ENCODE measurements at regions not wholly inside any gene's neighbourhood (a gene's known extent, or its start where the extent isn't known, plus 50 kb on each side); places are given as distances from the start of the nearest gene placed in this dataset.

DNA sequence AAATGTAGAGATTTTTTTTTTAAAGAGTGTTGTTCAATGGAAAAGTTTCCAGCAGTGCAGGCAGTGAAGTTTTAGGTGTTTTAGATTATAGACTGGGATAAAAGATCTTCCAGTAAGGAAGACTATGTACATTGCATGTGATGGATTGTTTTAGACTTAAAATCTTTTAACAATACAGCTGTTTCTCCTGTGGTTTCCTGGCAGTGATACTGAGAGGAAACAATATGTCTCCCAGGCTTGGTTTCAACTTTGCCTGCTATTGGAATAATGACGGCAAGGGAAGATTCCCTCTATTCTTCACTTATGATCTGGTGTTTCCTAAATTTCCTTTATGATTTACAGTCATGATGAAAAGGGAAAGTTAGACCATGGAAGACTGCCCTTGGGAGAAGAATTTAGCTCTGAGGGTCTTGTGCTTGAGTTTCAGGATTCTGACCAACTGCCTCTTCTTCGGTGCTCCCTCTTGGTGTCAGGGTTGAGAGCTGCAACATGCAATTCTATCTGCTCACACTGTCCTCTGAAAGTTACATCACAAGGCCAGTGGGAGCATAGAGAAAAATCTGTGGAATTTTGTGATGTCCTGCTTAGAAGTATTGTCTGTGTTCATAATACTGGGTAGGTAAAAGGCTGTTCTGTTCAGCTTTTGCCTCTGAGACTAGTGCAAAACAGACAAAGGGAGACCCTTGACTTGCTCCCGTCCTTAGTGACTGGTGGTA lies 262.8 kb upstream of the MAN1A1 start:
- H3K36me3 Mint-ChIP-seq (ENCODE audit: insufficient read depth): no peaks in the 10 kb centered on the region
- ATAC-seq (replicated peaks) (no peak), DNase-seq (no peak)
- no peak overlapping the region for H3K4me3 Mint-ChIP-seq
- H3K9me3 Mint-ChIP-seq: no peaks in the 10 kb centered on the region
- peaks cover 0 to 2% of the 10 kb centered on the region in 2 donors for H3K4me1 Mint-ChIP-seq (ENCODE audit: low read depth in 2 of 2)
- no peak overlapping the region for H3K27ac Mint-ChIP-seq
- H3K27me3 Mint-ChIP-seq: peaks cover 0 to 5% of the 10 kb centered on the region in 2 donors

DNA sequence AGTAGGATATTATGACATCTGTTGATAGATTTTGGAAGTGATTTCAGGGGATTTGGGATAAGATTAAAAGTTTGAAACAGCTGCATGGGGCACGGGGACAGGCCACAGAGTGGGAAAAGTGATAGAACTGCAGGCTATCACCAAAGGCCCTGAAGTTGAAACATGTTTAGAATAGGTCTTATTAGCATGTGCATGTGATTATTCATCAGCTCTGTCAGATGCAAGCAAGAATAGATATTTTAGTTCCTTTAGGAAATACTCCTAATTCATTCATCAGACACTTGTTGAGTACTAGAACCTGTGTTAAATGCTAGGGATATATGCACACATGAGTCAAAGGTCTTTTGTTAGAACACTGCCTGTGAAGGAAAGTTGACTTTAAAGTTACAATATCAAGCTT lies 261.2 kb upstream of the MAN1A1 start:
- peaks cover 0 to 5% of the 10 kb centered on the region in 2 donors for H3K27me3 Mint-ChIP-seq
- no peak overlapping the region for H3K4me3 Mint-ChIP-seq
- no peak overlapping the region for H3K27ac Mint-ChIP-seq
- ATAC-seq (replicated peaks) (no peak), DNase-seq (no peak)
- H3K9me3 Mint-ChIP-seq: no peaks in the 10 kb centered on the region
- H3K36me3 Mint-ChIP-seq (ENCODE audit: insufficient read depth): no peaks in the 10 kb centered on the region
- H3K4me1 Mint-ChIP-seq (ENCODE audit: low read depth in 2 of 2): peaks cover 0 to 2% of the 10 kb centered on the region in 2 donors

DNA sequence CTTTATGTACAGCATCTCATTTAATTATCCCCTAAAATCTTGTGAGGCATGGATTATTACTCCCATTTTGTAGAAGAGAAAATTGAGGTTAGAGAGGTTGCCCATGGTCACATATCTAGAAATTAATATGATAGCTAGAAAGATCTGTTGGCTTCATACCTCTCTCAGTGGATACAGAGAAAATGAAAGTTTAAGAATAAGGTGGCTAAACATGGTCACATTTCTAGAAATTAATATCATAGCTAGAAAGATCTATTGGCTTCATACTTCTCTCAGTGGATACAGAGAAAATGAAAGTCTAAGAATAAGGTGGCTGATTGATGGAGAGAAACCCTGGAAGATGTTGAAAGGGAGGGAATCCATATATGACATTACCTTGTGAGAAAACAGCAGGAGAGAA lies 260.7 kb upstream of the MAN1A1 start:
- Mint-ChIP-seq H3K4me3 (no peak overlapping the region), H3K4me1 (ENCODE audit: low read depth in 2 of 2) (peaks cover 0 to 2% of the 10 kb centered on the region in 2 donors), H3K36me3 (ENCODE audit: insufficient read depth) (no peaks in the 10 kb centered on the region), H3K27ac (no peak overlapping the region), H3K9me3 (no peaks in the 10 kb centered on the region), H3K27me3 (peaks cover 0 to 5% of the 10 kb centered on the region in 2 donors)
- DNase-seq: no peak
- no peak for ATAC-seq (replicated peaks)

DNA sequence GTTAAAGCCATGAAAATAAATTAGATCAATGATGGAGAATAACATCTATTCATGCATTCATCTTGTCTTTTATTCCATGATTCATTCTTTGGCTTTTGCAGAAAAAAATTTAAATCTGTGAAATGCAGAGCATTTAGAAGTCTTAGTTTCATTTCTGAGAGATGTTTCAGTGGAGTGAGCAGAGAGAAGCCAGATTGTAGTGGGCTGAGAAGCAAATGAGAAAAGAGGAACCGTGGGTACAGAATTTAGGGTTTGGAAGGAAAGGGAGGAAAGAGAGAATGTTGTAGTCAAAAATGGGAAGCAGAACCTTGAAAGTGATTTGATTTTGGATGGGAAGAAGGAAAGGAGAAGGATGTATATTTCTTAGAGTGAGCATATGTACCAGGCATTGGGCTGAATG lies 260.3 kb upstream of the MAN1A1 start:
- Mint-ChIP-seq H3K27me3 (peaks cover 0 to 5% of the 10 kb centered on the region in 2 donors), H3K36me3 (ENCODE audit: insufficient read depth) (no peaks in the 10 kb centered on the region), H3K27ac (no peak overlapping the region), H3K4me3 (no peak overlapping the region), H3K4me1 (ENCODE audit: low read depth in 2 of 2) (peaks cover 0 to 2% of the 10 kb centered on the region in 2 donors), H3K9me3 (no peaks in the 10 kb centered on the region)
- ATAC-seq (replicated peaks): no peak
- no peak for DNase-seq

DNA sequence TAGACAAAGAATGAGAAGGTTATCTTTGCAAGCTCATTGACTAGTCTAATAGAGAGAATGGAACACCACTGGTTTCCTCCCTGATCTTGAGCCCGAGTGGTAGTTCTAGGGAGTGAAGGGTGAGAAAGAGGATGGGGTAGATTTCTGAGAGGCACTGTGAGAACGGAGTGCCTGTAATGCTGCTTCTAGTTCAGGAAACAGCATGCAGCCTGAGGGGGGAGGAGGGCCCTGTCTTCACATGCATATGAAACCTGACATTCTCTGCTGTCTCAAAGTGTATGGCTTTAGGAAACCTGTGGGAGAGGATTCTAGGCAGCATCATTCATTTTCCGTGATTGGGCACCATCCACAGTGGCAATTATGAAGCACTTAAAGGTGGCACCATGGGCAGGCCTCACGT lies 259.4 kb upstream of the MAN1A1 start:
- ATAC-seq (replicated peaks) (no peak), DNase-seq (no peak)
- Mint-ChIP-seq H3K36me3 (ENCODE audit: insufficient read depth) (no peaks in the 10 kb centered on the region), H3K27me3 (no peaks in the 10 kb centered on the region), H3K9me3 (no peaks in the 10 kb centered on the region), H3K4me3 (no peak overlapping the region), H3K4me1 (ENCODE audit: low read depth in 2 of 2) (peaks cover 0 to 2% of the 10 kb centered on the region in 2 donors), H3K27ac (no peak overlapping the region)

DNA sequence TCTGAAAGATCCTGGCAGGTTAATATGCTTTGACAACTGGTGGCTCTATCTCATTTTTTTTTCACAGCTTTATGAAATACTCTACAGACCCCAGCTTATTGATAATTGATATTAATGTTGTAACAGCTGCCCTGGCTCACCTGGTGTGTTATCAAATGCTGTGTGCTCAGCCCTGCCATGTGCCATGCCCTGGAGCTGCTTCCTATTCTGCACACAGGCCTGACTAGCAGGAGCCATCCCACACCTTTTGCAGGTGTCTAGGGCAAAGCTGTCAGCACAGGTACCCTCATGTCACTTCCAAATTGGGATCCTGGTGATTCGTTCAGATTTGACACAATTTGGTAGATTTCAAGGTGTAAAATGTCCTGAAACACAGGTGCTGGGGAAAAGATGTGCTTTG lies 254.6 kb upstream of the MAN1A1 start:
- H3K4me1 Mint-ChIP-seq (ENCODE audit: low read depth in 2 of 2): no peaks in the 10 kb centered on the region
- H3K9me3 Mint-ChIP-seq: no peaks in the 10 kb centered on the region
- H3K27ac Mint-ChIP-seq: no peak overlapping the region
- DNase-seq (no peak), ATAC-seq (replicated peaks) (no peak)
- no peaks in the 10 kb centered on the region for H3K36me3 Mint-ChIP-seq (ENCODE audit: insufficient read depth)
- no peak overlapping the region for H3K4me3 Mint-ChIP-seq
- no peaks in the 10 kb centered on the region for H3K27me3 Mint-ChIP-seq

DNA sequence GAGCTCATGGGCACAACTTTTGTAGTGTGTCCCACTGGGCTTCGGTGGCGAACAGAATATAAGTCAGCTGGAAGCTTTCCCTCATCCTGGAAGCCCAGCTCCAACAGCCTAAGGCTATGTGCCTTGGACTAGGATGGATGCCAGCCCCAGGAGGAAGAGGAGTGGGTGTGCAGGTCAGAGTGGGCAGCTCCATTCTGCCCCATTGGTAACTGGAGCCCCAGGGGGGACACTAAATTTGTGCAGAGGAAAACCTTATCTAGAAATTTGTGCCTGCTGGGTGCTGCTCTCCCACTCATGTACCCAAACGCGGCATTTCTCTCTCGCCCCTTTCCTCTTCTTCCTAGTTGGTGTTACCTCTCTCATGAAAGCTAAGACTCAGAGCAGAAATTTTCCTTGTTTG lies 253.9 kb upstream of the MAN1A1 start:
- ATAC-seq (replicated peaks) (no peak), DNase-seq (no peak)
- H3K36me3 Mint-ChIP-seq (ENCODE audit: insufficient read depth): no peaks in the 10 kb centered on the region
- H3K9me3 Mint-ChIP-seq: no peaks in the 10 kb centered on the region
- no peaks in the 10 kb centered on the region for H3K27me3 Mint-ChIP-seq
- H3K4me1 Mint-ChIP-seq (ENCODE audit: low read depth in 2 of 2): no peaks in the 10 kb centered on the region
- no peak overlapping the region for H3K4me3 Mint-ChIP-seq
- H3K27ac Mint-ChIP-seq: no peak overlapping the region

DNA sequence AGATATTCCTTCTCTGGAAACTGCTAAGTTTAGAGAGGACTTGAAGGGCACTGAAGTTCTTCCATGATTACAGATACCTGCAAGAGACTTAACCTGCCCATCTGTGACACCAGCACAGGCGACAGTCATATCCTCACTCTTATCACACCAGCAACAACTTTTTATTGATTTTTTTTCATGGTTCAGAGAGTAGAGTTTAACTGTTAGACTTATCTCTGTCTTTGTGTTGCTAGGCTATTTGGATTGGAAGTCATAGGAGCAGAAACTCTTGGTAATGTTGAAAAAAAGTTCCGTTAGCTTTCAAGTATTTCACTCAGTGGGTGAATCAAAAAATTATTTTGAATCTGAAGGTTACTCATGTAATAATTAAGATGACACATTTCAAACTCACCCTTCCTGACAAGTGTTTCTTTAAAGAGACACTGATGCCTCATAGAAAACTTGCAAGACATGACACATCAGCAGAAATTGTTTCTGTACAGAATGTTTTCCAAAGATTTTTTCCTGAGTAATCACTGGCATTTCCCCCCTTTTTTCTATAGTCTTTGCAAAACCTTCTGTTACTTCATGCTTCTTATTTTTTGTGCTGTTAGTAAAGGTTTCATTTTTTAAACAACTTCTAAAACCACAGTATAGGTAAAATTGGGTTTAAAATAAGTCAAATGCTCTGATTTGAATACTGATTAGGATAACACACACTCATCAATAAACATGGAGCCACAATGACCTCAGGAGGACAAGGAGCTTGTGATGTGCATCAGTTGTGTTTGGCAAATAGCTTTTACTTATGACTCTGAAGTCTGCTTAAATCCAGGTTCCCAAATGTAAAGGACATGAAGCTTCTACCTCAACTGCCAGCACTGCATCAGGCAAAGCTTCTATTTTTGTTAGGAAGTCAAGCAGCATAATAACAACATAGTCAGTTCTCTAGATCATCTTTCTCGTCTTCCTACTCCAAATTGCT lies 252.9 kb upstream of the MAN1A1 start:
- no peak for DNase-seq
- H3K27ac Mint-ChIP-seq: no peak overlapping the region
- no peak overlapping the region for H3K4me3 Mint-ChIP-seq
- no peak for ATAC-seq (replicated peaks)
- H3K27me3 Mint-ChIP-seq: no peaks in the 10 kb centered on the region
- no peaks in the 10 kb centered on the region for H3K36me3 Mint-ChIP-seq (ENCODE audit: insufficient read depth)
- H3K4me1 Mint-ChIP-seq (ENCODE audit: low read depth in 2 of 2): no peaks in the 10 kb centered on the region
- no peaks in the 10 kb centered on the region for H3K9me3 Mint-ChIP-seq

DNA sequence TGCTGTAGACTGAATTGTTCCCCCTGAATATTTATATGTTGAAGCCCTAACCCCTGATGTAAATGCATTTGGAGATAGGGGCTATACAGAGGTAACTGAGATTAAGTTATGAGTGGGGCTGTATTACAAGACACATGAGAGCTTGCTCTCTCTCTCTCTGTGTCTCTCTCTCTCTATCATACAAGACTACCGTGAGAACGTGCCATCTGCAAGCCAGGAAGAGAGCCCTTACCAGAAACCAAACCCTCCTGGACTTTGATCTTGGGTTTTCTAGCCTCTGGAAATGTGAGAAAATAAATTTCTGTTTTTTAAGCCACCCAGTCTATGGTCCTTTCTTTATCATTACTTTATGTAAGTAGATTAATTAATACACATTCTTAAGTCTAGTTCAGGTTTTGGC lies 249.3 kb upstream of the MAN1A1 start:
- Mint-ChIP-seq H3K4me1 (ENCODE audit: low read depth in 2 of 2) (no peaks in the 10 kb centered on the region), H3K27ac (no peak overlapping the region)

DNA sequence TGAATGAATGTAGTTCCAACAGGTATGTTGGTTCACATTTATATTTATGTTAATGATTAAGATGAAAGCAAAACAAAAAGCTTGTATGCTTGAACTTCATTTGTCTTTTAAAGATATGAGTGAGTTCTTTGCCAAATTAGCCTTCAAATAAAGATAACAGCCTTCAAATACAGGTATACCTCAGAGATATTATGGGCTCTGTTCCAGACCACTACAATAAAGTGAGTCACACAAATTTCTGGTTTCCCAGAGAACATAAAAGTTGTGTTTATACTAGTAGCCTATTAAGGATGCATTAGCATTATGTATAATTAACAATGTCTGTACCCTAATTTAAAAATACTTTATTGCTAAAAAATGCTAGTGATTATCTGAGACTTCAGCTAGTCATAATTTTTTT lies 245.3 kb upstream of the MAN1A1 start:
- Mint-ChIP-seq H3K9me3 (no peaks in the 10 kb centered on the region), H3K27me3 (no peaks in the 10 kb centered on the region), H3K27ac (no peak overlapping the region), H3K36me3 (ENCODE audit: insufficient read depth) (no peaks in the 10 kb centered on the region), H3K4me1 (ENCODE audit: low read depth in 2 of 2) (no peaks in the 10 kb centered on the region), H3K4me3 (no peak overlapping the region)
- ATAC-seq (replicated peaks) (no peak), DNase-seq (no peak)

More for the DNA sequence above, 249.3 kb upstream of the MAN1A1 start:
- H3K27me3 Mint-ChIP-seq: no peaks in the 10 kb centered on the region
- no peaks in the 10 kb centered on the region for H3K9me3 Mint-ChIP-seq
- H3K4me3 Mint-ChIP-seq: no peak overlapping the region
- no peak for DNase-seq
- ATAC-seq (replicated peaks): no peak
- no peaks in the 10 kb centered on the region for H3K36me3 Mint-ChIP-seq (ENCODE audit: insufficient read depth)

DNA sequence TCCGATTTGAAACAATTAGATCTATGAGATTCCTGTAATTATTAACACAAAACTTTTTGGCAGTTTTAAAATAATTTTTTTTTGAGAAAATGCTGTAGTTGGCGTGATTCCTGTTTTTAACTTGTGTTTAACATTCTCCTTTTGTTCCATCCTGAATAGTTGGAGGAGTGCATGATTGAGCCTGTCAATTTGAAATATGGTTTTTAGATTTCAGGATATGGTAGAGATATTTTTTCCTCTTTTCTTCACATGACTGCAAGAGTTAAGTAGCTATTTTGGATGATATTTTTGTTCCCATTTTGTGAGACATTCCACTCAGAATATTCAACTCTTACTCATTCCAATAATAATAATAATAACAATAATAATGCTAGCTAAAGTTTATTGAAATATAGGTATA lies 241.7 kb upstream of the MAN1A1 start:
- no peak overlapping the region for H3K27ac Mint-ChIP-seq
- H3K36me3 Mint-ChIP-seq (ENCODE audit: insufficient read depth): no peaks in the 10 kb centered on the region
- no peak for ATAC-seq (replicated peaks)
- DNase-seq: no peak
- no peak overlapping the region for H3K4me3 Mint-ChIP-seq
- no peaks in the 10 kb centered on the region for H3K27me3 Mint-ChIP-seq
- no peaks in the 10 kb centered on the region for H3K9me3 Mint-ChIP-seq
- no peaks in the 10 kb centered on the region for H3K4me1 Mint-ChIP-seq (ENCODE audit: low read depth in 2 of 2)

DNA sequence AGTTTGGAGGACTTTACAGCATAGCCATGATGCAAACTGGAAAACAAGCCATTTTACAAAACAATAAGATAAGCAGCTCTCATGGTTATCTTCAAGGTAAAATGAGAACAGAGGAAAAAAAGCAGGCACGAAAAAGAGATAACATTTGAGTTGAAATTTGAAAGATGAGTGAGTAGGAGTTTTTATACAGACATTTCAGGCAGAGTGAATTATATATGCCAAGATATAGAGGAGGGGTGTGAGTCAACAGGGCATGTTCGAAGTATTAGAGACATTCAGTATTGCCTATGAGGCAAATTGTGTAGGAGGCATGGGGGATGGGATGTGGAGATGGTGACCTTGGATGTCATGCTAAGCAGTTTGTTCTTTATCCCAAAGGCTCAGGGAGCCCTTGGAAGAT lies 240.5 kb upstream of the MAN1A1 start:
- no peaks in the 10 kb centered on the region for H3K9me3 Mint-ChIP-seq
- DNase-seq: no peak
- no peak for ATAC-seq (replicated peaks)
- no peaks in the 10 kb centered on the region for H3K27me3 Mint-ChIP-seq
- H3K4me1 Mint-ChIP-seq (ENCODE audit: low read depth in 2 of 2): no peaks in the 10 kb centered on the region
- no peak overlapping the region for H3K27ac Mint-ChIP-seq
- H3K36me3 Mint-ChIP-seq (ENCODE audit: insufficient read depth): no peaks in the 10 kb centered on the region
- H3K4me3 Mint-ChIP-seq: no peak overlapping the region

DNA sequence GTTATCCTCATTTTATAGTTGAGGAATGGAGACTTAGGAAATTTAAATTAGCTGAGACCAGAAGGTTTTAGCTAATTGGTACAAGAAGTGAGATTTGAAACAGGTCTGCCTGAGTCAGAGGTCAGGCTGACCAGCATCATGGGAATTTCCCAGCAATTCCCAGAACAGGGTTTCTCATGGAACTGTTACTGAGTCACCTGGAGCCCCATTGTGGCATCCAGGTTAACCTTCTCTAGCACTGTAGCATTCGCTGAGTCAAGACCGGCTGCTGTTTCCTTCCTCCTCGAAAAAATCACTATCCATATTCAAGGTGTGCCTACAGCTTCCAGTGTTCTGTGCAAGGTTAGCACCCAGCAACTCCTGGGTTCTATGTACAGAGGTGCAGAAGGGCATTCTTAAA lies 238.0 kb upstream of the MAN1A1 start:
- ATAC-seq (replicated peaks) (no peak), DNase-seq (no peak)
- Mint-ChIP-seq H3K9me3 (no peaks in the 10 kb centered on the region), H3K27ac (no peak overlapping the region), H3K27me3 (no peaks in the 10 kb centered on the region), H3K4me1 (ENCODE audit: low read depth in 2 of 2) (no peaks in the 10 kb centered on the region), H3K36me3 (ENCODE audit: insufficient read depth) (no peaks in the 10 kb centered on the region), H3K4me3 (no peak overlapping the region)

Data from effector memory CD8-positive, alpha-beta T cell (primary cell).